Activated CD4-positive, CD25-positive, alpha-beta regulatory T cell treated with anti-CD3 and anti-CD28 coated beads, Interleukin-2, amount 50 U/mL, for 24 hours (primary cell): ENCODE measurements at regions not wholly inside any gene's neighbourhood (a gene's known extent, or its start where the extent isn't known, plus 50 kb on each side); places are given as distances from the start of the nearest gene placed in this dataset.
"Not testable (repeated sequence)": the region's sequence is repeated elsewhere in the genome, so short reads cannot be mapped to it uniquely, and the experiment has no call there.

Source experiments
- ATAC-seq, 2 donors: fragments of 150-1000 bp; cut with Tn5 transposase; one replicate each; pipeline ENCODE4 v1.10.0; 2021; ENCODE audit warnings: mild to moderate bottlenecking in 1 of 2, moderate library complexity in 1 of 2

DNA sequence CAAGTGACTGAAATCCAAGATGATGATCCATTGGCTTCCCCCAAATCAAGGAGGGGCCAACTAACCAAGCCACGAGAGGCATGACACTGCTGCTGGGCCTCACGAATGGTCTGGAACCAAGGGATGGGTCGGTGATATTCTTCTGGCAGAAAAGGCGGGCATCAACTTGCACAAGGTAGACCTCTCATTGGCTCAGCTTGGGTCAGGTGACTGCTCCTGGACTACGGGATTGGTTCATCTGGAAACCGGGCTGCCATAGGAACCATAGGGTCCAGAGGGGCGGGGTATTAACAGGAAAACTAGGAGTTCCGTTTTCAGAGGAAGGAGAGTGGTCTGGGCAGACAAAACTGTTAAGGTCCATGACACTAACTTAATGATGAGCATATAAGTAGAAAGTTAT is 100.9 kb downstream of the TFAP2C start:
- no peak for ATAC-seq

- ATAC-seq = no peak
Measured at GRCh38 chr20:56730996-56731395, 101.9 kb downstream of the TFAP2C start.

GRCh38 chr20:56731476-56731875 is 102.4 kb downstream of the TFAP2C start:
- ATAC-seq = no peak

- no peak for ATAC-seq
Measured at GRCh38 chr20:56733967-56734366, 104.9 kb downstream of the TFAP2C start.

DNA sequence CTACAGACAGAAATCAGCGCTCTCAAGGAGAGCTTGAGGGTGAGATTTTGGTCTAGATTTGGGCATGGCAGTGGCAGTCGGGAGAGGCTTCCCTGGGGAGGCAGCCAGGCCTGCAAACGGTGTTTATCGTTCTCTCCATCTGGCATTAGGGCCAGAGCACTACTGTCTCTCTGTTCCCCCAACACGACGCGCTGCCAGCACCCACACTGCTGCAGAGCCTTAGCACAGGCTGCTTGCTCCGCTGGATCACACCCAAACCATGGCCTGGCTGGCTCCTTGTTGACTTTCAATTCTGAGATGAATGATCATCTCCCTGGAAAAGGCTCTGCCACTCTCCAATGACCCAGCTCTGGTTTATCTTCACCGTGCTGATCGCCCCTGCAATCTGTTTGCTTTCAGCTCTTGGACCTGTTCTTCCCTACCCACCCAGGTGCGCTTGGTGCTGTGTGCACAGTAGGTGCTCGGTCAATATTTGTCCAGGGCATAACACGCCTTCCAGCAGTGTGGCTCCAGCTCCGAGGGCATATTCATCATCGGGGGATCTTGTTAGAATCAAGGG is 106.1 kb downstream of the TFAP2C start:
- ATAC-seq = no peak

DNA sequence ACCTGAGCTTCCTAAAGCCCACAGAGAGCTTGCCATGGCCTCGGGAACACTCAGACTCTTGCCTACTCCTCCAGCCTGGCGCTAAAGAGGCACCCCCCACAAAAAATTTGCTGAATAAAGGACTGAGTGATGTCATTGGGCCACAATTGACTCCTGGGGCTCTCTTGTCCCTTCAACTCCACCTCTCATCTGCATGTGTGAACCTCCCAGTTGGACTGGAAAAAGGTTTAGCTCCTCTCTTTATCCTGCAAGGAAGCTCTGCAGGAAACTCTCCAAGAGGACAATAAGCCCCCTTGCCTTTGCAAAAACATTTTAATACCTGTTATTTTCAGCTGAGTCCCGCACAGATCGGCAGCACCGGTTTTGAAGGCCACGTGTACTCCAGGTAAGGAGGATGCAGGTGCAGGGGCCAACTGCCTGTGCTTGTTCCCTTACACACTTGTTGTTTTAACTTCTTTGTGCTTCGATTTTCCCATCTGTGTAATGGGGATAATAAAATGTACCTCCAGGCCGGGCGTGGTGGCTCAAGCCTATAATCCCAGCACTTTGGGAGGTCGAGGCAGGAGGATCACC is 107.3 kb downstream of the TFAP2C start:
- no peak for ATAC-seq

GRCh38 chr20:56744325-56744821 is 115.3 kb downstream of the TFAP2C start:
- not testable (repeated sequence) for ATAC-seq

DNA sequence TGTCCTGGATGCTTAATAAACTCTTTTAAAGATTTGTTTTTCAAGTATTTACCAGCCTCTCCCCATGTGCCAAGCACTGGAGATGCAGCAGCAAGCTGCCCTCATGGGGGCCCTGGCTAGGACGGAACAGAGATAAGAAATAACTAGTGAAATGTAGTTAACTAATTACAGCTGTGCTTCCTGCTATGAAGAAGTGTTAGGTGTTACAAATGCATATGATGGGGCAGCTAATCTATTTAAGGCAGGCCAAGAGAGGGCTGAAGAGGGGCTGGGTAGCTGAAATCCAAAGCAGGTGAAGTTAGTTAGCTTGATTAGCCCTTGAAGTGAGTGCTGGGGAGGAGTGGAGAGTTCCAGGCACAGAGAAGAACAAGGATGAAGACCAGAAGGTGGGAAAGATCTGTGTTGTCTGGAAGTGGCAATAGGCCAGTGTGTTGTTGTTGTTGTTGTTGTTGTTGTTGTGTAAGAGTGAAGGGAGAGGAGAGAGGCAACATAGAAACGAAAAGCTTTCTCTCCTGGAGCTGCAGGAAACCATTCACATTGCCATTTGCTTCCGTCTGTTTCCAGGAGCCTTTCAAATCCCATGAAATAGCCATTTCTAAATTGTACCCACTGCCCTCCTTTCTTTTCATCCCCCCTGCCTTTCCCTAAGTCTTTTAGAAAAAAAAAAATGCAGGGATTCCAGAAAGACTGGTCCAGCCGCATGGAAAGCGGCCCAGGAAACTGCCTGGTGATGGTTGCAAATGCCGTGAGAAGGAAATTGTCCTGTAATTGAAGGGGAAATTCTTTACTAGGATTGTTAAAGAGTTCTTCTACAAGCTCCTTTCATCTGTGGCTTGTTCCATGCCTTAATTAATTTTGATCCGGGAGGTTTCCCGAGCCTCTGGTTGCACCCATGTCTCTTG is 119.6 kb downstream of the TFAP2C start:
- ATAC-seq = no peak

DNA sequence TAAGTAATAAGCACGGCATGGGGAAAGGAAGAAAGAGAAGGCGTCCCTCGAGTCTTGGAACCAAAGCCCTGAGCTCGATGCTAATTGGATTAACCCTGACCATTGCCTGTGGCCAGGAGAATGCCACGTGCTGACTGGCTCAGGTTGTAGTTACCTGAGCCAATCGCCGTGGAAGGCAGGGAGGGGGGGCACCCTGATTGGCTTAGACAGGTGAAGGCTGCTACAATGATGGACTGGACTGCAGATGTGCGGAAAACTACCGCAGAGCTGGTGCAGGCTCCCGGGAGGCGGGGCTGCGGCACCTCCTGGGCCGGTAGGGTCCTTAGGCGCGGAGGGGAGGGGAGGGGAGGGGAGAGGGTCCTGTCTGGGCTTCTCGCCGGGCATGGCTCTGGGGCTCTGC is 121.3 kb downstream of the TFAP2C start:
- ATAC-seq = no peak

GRCh38 chr20:56752274-56752673 is 123.2 kb downstream of the TFAP2C start:
- no peak for ATAC-seq

- no peak for ATAC-seq
Measured at GRCh38 chr20:56755201-56755600, 126.1 kb downstream of the TFAP2C start.

DNA sequence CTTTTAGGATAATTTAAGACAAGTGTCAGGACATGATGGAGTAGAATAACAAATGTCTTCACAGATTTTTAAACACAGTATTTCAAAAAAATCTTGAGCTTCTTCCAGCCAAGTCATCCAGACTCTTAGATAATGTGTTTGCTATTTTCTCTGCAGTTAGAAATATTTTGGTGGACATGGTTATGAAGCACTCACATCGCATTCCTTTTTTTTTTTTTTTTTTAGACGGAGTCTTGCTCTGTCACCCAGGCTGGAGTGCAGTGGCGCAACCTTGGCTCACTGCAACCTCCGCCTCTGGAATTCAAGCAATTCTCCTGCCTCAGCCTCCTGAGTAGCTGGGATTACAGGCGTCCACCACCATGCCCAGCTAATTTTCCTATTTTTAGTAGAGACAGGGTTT is 127.6 kb downstream of the TFAP2C start:
- ATAC-seq = not testable (repeated sequence)

GRCh38 chr20:56758706-56759105 is 129.6 kb downstream of the TFAP2C start:
- ATAC-seq = no peak

DNA sequence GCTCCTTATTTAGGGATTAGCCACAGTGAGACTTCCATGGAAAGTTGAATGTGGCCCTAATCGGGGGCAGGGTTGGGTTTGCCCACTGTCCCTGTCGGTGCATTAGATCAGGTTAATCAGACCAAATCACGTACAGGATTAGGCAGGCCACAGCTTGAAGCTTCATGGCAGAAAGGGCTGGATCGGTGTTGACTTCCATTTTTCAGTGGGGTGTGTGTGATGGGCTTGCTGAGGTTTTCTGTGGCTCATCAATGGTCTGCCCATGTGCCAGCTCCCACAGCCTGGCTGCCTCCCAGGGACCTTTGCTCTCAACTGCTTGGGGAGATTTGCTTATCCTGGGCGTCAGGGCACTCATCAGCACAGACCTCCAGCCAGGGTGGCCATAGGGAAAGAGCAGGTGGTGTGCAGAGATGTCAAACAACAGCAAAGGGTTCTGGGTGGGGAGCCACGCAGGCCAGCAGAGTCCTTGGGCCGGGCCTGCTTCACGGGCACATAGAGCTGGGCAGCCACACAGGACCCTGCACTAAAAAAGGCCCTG is 130.7 kb downstream of the TFAP2C start:
- ATAC-seq = no peak

- ATAC-seq = no peak
Measured at GRCh38 chr20:56760610-56761009, 131.5 kb downstream of the TFAP2C start.

- no peak for ATAC-seq
Measured at GRCh38 chr20:56761393-56761792, 132.3 kb downstream of the TFAP2C start.

- no peak for ATAC-seq
Measured at GRCh38 chr20:56762401-56762800, 133.3 kb downstream of the TFAP2C start.

DNA sequence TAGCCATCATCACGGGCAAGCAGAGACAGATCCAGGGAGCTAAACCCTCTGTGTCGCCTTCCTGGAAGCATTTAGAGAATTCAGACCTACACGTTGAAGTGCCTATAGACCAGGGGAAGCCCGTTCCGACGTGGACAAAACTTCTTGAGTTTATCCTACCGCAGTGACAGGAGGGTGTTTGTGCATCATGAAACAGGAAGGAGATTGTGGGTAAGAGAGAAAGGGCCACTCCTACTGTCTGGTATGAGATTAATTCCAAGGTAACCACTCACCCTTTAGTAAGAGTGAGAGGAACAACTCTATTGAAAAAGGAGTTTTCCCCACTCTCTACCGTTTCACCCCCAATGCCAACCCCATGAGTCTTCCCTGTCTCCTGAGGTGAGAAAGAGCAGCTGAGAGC is 133.7 kb downstream of the TFAP2C start:
- ATAC-seq = no peak

DNA sequence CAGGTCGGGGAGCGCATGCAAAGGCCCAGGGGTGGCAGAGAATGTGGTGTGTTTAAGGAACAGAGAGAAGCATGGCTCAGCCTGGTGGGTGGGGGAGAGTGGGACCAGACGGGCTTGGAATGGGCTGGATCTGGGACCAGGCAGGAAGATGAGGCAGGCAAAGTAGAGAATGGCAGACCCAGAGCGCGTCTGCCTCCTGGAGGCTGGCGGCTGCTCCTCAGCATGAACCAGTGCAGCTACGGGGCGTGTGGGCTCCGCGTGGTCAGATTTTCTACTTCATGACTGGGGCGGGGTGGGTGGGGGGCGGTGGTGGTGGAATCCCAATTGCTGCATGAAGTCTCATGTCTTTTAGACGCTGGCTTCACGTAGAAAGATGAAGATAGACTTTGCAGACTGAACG is 135.6 kb downstream of the TFAP2C start:
- no peak for ATAC-seq

GRCh38 chr20:56765172-56766073 is 136.3 kb downstream of the TFAP2C start:
- no peak for ATAC-seq

DNA sequence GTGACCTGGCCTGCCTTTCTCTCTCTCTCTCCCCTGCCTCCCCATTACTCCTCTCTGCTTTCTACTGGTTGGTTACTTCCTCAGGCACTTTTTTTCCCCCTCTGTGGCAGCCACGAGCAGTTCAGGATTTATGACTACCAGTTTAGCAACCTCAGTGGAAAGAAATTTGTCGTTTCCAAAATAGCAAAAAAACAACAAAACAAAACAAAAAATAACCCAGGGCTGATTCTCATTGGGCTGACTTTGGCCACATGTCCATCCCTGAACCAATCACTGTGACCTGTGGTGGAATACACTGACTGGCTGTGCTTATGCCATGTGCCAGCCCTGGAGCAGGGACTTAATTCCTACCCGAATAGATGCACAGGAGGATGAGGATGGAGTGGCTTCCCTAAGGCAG is 137.4 kb downstream of the TFAP2C start:
- ATAC-seq = no peak

- ATAC-seq = no peak
Measured at GRCh38 chr20:56769921-56770600, 141.0 kb downstream of the TFAP2C start.
